A673 (cell line): ENCODE measurements at regions not wholly inside any gene's neighbourhood (a gene's known extent, or its start where the extent isn't known, plus 50 kb on each side); places are given as distances from the start of the nearest gene placed in this dataset.

Source experiments
- EZH2 ChIP-seq: fragments of 200-600 bp; sonication (generic); IDR thresholded peaks from 2 replicates; pipeline ENCODE4 v1.6.1; 2017; ENCODE audit warnings: borderline replicate concordance, low read depth, mild to moderate bottlenecking, mixed read lengths, antibody characterized with exemption, low read length; ENCODE audit not compliant: poor library complexity, severe bottlenecking
- TF ChIP-seq, protein P1 (sequence below): fragments of 300-800, 200-600 bp; sonication (generic); conservative IDR thresholded peaks from 2 replicates; pipeline ENCODE4 v1.5.1; 2017; ENCODE audit warnings: low read depth, mild to moderate bottlenecking, antibody characterized with exemption, low read length, moderate library complexity, mixed read lengths

GRCh38 chr1:176384841-176385240 is 78.1 kb upstream of the PAPPA2 start:
- TF ChIP-seq, protein P1, sequence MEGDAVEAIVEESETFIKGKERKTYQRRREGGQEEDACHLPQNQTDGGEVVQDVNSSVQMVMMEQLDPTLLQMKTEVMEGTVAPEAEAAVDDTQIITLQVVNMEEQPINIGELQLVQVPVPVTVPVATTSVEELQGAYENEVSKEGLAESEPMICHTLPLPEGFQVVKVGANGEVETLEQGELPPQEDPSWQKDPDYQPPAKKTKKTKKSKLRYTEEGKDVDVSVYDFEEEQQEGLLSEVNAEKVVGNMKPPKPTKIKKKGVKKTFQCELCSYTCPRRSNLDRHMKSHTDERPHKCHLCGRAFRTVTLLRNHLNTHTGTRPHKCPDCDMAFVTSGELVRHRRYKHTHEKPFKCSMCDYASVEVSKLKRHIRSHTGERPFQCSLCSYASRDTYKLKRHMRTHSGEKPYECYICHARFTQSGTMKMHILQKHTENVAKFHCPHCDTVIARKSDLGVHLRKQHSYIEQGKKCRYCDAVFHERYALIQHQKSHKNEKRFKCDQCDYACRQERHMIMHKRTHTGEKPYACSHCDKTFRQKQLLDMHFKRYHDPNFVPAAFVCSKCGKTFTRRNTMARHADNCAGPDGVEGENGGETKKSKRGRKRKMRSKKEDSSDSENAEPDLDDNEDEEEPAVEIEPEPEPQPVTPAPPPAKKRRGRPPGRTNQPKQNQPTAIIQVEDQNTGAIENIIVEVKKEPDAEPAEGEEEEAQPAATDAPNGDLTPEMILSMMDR, result no peak
- no peak for TF ChIP-seq EZH2
